OCI-LY7 (cell line): ENCODE measurements at regions not wholly inside any gene's neighbourhood (a gene's known extent, or its start where the extent isn't known, plus 50 kb on each side); places are given as distances from the start of the nearest gene placed in this dataset.

ENCODE experiments used
- BruUV-seq: library from RNA; stranded (reverse); fragments of 400-500 nt; replicated peaks from 2 replicates; lab custom pipeline; 2021; lab: Mats Ljungman, UMichigan
- CTCF ChIA-PET: fragments of 300-600 bp; sonication (Branson Sonifier 250); formaldehyde crosslinking; loops from one replicate; lab custom pipeline; 2022; ENCODE audit warnings: antibody characterized with exemption; ENCODE audit not compliant: unreplicated experiment; lab: Charles Lee
- POLR2A ChIA-PET: fragments of 300-600 bp; sonication (Branson Sonifier 250); formaldehyde crosslinking; loops from one replicate; lab custom pipeline; 2022; ENCODE audit warnings: antibody characterized with exemption; lab: Charles Lee
- DNase-seq: peaks from one replicate; pipeline ENCODE4 v3.0.0-alpha.2; 2015; ENCODE audit warnings: low spot score
- H2AFZ ChIP-seq: fragments of 200-600 bp; sonication (generic), shearing (Covaris generic); 2 replicates; pipeline ENCODE4 v1.6.1; 2014; ENCODE audit warnings: mild to moderate bottlenecking, antibody characterized with exemption, low read length, moderate library complexity
- H3K27ac ChIP-seq: fragments of 200-600 bp; sonication (generic); 2 replicates; pipeline ENCODE4 v1.5.1; 2014; ENCODE audit warnings: mixed run types, low read depth, mild to moderate bottlenecking, moderate library complexity, low read length, inconsistent platforms; ENCODE audit not compliant: poor library complexity, severe bottlenecking
- H3K36me3 ChIP-seq: fragments of 200-600 bp; sonication (generic); 2 replicates; pipeline ENCODE4 v1.6.1; 2014; ENCODE audit warnings: mild to moderate bottlenecking, antibody characterized with exemption, low read length, moderate library complexity, mixed read lengths; ENCODE audit not compliant: insufficient read depth
- H3K4me1 ChIP-seq: fragments of 200-600 bp; sonication (generic); 2 replicates; pipeline ENCODE4 v1.5.1; 2014; ENCODE audit warnings: mild to moderate bottlenecking, low read length; ENCODE audit not compliant: insufficient read depth, poor library complexity, severe bottlenecking
- H3K4me2 ChIP-seq: fragments of 200-600 bp; sonication (generic); 2 replicates; pipeline ENCODE4 v1.6.1; 2014; ENCODE audit warnings: mild to moderate bottlenecking, low read length
- H3K4me3 ChIP-seq: fragments of 200-600 bp; sonication (generic); 2 replicates; pipeline ENCODE4 v1.5.1; 2014; ENCODE audit warnings: mild to moderate bottlenecking, low read depth, low read length; ENCODE audit not compliant: poor library complexity, severe bottlenecking
- H3K79me2 ChIP-seq: fragments of 200-600 bp; sonication (generic); 2 replicates; pipeline ENCODE4 v1.6.1; 2016; ENCODE audit warnings: low read depth, mild to moderate bottlenecking, low read length, moderate library complexity, mixed read lengths; ENCODE audit not compliant: insufficient read depth
- H3K9me2 ChIP-seq: fragments of 200-600 bp; sonication (generic); 2 replicates; pipeline ENCODE4 v1.6.1; 2016; ENCODE audit warnings: mild to moderate bottlenecking, low read length, mixed read lengths; ENCODE audit not compliant: insufficient read depth
- H3K9me3 ChIP-seq: fragments of 200-600 bp; sonication (generic); 2 replicates; pipeline ENCODE4 v1.6.1; 2014; ENCODE audit warnings: mild to moderate bottlenecking, mixed run types, low read length, mixed read lengths
- H4K20me1 ChIP-seq: fragments of 200-600 bp; sonication (generic); 2 replicates; pipeline ENCODE4 v1.6.1; 2014; ENCODE audit warnings: mild to moderate bottlenecking, antibody characterized with exemption, low read length, moderate library complexity, mixed read lengths; ENCODE audit not compliant: insufficient read depth
- CTCF ChIP-seq: fragments of 200-600 bp; sonication (generic); conservative IDR thresholded peaks from 2 replicates; pipeline ENCODE4 v1.5.1; 2014; ENCODE audit warnings: mild to moderate bottlenecking, antibody characterized with exemption, low read length, moderate library complexity, mixed read lengths
- EZH2phosphoT487 ChIP-seq: fragments of 200-600 bp; sonication (generic); IDR thresholded peaks from 2 replicates; pipeline ENCODE4 v1.6.1; 2018; ENCODE audit warnings: low read depth, borderline replicate concordance, mild to moderate bottlenecking, mixed run types, antibody characterized with exemption, low read length, moderate library complexity, mixed read lengths
- intact Hi-C: fragments of 100-400 bp; cut with micrococcal nuclease; formaldehyde crosslinking; loops from one replicate; pipeline ENCODE4 v1.10.0; 2022; ENCODE audit not compliant: unreplicated experiment

DNA sequence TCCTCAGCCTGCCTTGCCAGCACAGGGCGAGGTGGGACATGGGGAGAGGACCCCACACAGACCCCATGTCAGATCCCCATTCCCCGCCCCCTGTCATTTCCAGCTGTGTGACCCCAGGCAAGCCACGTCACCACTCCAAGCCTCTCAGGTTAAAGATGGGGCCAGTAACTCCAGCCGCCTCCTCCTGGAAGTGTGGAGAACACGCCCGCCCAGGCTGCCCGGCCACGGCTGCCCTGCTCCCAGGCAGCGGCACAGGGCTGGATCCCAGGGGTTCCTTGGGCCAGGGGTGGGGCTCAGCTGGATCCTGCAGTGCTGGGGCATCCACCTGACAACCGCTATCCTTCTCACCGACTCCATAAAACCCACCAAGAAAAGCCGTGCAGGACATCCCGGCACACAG is 86.1 kb downstream of the PDGFA start:
- no peak overlapping the region for H3K27ac ChIP-seq
- no TSS peak for BruUV-seq
- ChIA-PET CTCF (no interaction called here), POLR2A (no interaction called here)
- no peak overlapping the region for H3K4me2 ChIP-seq
- no peaks in the 10 kb centered on the region for H4K20me1 ChIP-seq
- DNase-seq: no peak
- no peaks in the 10 kb centered on the region for H3K4me1 ChIP-seq
- H3K9me2 ChIP-seq: no peaks in the 10 kb centered on the region
- no peaks in the 10 kb centered on the region for H3K9me3 ChIP-seq
- intact Hi-C loops: no loop called here
- H3K79me2 ChIP-seq: no peaks in the 10 kb centered on the region
- H2AFZ ChIP-seq: no peak overlapping the region
- no peak overlapping the region for H3K4me3 ChIP-seq
- H3K36me3 ChIP-seq: no peaks in the 10 kb centered on the region
- no peak for TF ChIP-seq CTCF
- no peak for TF ChIP-seq EZH2phosphoT487

GRCh38 chr7:434891-435629 is 84.6 kb downstream of the PDGFA start:
- H3K27ac ChIP-seq: no peak overlapping the region
- DNase-seq: no peak
- no peak overlapping the region for H3K4me3 ChIP-seq
- H3K4me2 ChIP-seq: no peak overlapping the region
- H3K9me2 ChIP-seq: no peaks in the 10 kb centered on the region
- no peaks in the 10 kb centered on the region for H3K36me3 ChIP-seq
- no peaks in the 10 kb centered on the region for H3K4me1 ChIP-seq
- no peaks in the 10 kb centered on the region for H4K20me1 ChIP-seq
- H2AFZ ChIP-seq: no peak overlapping the region
- ChIA-PET POLR2A (interaction anchor here (0.8 kb wide), 1 partner anchor 96 kb away, joined by 3 read pairs; no protein-coding TSS in a partner anchor), CTCF (no interaction called here)
- no peaks in the 10 kb centered on the region for H3K79me2 ChIP-seq
- no TSS peak for BruUV-seq
- H3K9me3 ChIP-seq: no peaks in the 10 kb centered on the region
- intact Hi-C loops: no loop called here
- TF ChIP-seq EZH2phosphoT487 (no peak), CTCF (no peak)

- ChIA-PET CTCF (no interaction called here), POLR2A (interaction anchor here (0.8 kb wide), 1 partner anchor 97 kb away, joined by 3 read pairs; no protein-coding TSS in a partner anchor)
- no peaks in the 10 kb centered on the region for H3K4me1 ChIP-seq
- no peak overlapping the region for H3K4me3 ChIP-seq
- no peaks in the 10 kb centered on the region for H4K20me1 ChIP-seq
- no peak overlapping the region for H3K4me2 ChIP-seq
- TF ChIP-seq EZH2phosphoT487: no peak
- TF ChIP-seq CTCF: no peak
- H3K9me3 ChIP-seq: no peaks in the 10 kb centered on the region
- H3K9me2 ChIP-seq: no peaks in the 10 kb centered on the region
- H3K79me2 ChIP-seq: no peaks in the 10 kb centered on the region
- no peak overlapping the region for H3K27ac ChIP-seq
- H2AFZ ChIP-seq: no peak overlapping the region
- BruUV-seq: no TSS peak
- intact Hi-C loops: no loop called here
- DNase-seq: no peak
- no peaks in the 10 kb centered on the region for H3K36me3 ChIP-seq
Observed at GRCh38 chr7:435630-436366, 83.8 kb downstream of the PDGFA start.
